ENCODE measurements at regions not wholly inside any gene's neighbourhood (a gene's known extent, or its start where the extent isn't known, plus 50 kb on each side); places are given as distances from the start of the nearest gene placed in this dataset.

GRCh38 chr4:135741583-135741982 is 1540.0 kb upstream of the PABPC4L start:
- ChIA-PET POLR2A (no interaction called here), CTCF (interaction anchor here (1.3 kb wide), 1 partner anchor 14 kb away, joined by 3 read pairs; no protein-coding TSS in a partner anchor)
- no peak for TF ChIP-seq CTCF (IDR thresholded peaks at IDR 0.05; ENCODE audit: control extremely low read depth, extremely low read depth, low read depth, missing control alignments)
- no peak for DNase-seq (ENCODE audit: extremely low spot score)

DNA sequence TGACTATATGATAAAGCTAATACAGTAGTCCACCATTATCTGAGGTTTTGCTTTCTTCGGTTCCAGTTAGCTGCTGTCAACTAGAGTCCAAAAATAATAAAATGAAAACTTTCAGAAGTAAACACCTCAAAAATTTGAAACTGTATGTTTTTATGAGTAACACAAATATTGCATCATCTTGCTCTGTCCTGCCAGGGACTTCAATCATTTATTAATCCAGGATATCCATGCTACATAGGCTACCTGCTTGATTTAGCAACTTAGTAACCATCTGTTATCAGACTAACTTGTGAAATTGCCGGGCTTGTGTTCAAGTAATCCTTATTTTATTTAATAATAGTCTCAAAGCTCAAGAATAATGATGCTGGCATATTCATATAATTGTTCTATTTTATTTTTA is 1537.8 kb upstream of the PABPC4L start:
- POLR2A ChIA-PET, result no interaction called here
- no peak for DNase-seq (ENCODE audit: extremely low spot score)
- TF ChIP-seq CTCF (IDR thresholded peaks at IDR 0.05; ENCODE audit: control extremely low read depth, extremely low read depth, low read depth, missing control alignments), result no peak
- CTCF ChIA-PET, result no interaction called here

DNA sequence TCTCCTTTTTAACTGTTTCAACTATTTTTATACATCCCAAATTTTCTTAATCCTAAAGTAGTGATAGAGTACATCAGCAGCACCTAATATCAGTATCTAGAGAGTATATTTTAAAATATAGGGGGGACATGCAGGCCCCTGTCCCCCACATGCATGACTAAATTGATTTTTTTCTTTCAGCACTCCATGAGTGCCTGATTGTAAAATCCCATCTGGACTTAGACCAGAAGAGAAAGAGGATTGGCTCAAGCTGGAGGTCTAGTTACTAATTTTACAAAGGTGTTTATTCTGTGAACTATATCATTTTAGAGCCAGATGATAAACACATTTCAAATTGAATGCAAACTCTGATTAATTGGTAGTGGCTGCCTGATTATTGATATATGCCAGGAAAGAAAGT is 1533.9 kb upstream of the PABPC4L start:
- ChIA-PET CTCF (interaction anchor here (1.3 kb wide), 1 partner anchor 9 kb away, joined by 3 read pairs; no protein-coding TSS in a partner anchor), POLR2A (no interaction called here)
- no peak for DNase-seq (ENCODE audit: extremely low spot score)
- no peak for TF ChIP-seq CTCF (IDR thresholded peaks at IDR 0.05; ENCODE audit: control extremely low read depth, extremely low read depth, low read depth, missing control alignments)

- DNase-seq (ENCODE audit: extremely low spot score), result no peak
- TF ChIP-seq CTCF (IDR thresholded peaks at IDR 0.05; ENCODE audit: control extremely low read depth, extremely low read depth, low read depth, missing control alignments), result no peak
- ChIA-PET CTCF (no interaction called here), POLR2A (no interaction called here)
These were observed 1530.9 kb upstream of the PABPC4L start for GRCh38 chr4:135732448-135732847.

- DNase-seq (ENCODE audit: extremely low spot score), result no peak
- CTCF ChIA-PET, result no interaction called here
- TF ChIP-seq CTCF (IDR thresholded peaks at IDR 0.05; ENCODE audit: control extremely low read depth, extremely low read depth, low read depth, missing control alignments), result no peak
- POLR2A ChIA-PET, result no interaction called here
These were observed 1530.1 kb upstream of the PABPC4L start for GRCh38 chr4:135731682-135732081.

DNA sequence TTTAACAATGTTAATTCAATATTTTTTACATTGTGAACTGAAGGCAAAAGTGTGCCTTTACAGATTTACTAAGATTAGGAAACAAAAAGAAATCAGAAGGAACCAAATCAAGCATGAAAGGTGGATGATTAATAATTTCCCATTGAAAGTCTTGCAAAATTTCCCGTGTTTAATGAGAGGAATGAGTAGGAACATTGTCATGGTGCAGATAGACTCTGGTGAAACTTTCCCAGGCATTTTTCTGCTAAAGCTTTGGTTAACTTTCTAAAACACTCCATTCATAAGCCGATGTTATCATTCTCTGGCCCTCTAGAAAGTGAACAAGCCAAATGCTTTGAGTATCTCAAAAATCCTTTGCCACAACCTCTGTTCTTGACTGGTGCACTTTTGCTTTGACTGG is 1522.8 kb upstream of the PABPC4L start:
- ChIA-PET POLR2A (no interaction called here), CTCF (no interaction called here)
- no peak for TF ChIP-seq CTCF (IDR thresholded peaks at IDR 0.05; ENCODE audit: control extremely low read depth, extremely low read depth, low read depth, missing control alignments)
- DNase-seq (ENCODE audit: extremely low spot score), result no peak

DNA sequence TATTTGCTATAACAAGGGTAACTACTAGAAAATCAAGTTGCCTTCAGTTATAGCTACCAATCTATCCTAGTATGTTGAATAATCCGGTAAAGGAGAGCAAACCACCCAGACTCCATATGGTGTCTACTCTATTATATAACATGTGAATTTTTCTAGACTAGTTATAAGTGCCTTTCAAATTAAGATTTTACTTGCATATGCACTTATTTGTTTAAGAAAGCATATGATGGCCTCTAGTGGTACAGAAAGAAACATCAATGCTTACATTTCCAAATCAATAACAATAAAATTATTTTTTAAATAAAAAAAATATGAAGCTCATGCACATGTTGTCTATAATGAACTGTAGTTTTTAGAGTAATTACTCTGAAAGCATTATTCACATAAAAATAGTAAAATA is 1516.4 kb upstream of the PABPC4L start:
- ChIA-PET POLR2A (no interaction called here), CTCF (interaction anchor here (0.8 to 1.3 kb wide), 2 partner anchors 9 to 11 kb away, joined by 3 read pairs; no protein-coding TSS in a partner anchor)
- TF ChIP-seq CTCF (IDR thresholded peaks at IDR 0.05; ENCODE audit: control extremely low read depth, extremely low read depth, low read depth, missing control alignments), result no peak
- DNase-seq (ENCODE audit: extremely low spot score), result no peak

All from GM10248 (cell line).